ENCODE measurements at regions not wholly inside any gene's neighbourhood (a gene's known extent, or its start where the extent isn't known, plus 50 kb on each side); places are given as distances from the start of the nearest gene placed in this dataset.
"Not testable (repeated sequence)": the region's sequence is repeated elsewhere in the genome, so short reads cannot be mapped to it uniquely, and the experiment has no call there.

DNA sequence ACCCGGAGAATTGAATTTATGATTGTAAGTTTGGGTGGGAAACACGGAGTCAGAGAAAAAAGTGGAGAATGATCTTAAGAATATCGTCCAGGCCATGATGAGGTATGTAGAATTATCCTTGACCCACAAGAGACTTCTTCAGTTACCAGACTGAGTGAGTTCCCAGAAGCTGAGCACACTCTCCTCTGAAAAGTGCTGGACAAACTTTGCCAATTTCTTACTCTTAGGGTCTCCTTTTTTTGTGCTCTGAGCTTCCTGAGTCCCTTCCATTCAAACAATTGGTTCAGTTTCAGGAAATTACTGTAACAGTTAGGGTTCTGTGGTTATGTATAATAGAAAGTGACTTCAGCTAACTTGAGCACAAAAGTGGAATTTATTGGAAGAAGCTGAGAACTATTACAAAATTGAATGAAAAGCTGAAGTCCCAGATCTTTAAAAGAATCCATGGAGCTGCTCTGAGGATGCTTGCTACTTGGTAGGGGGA, 50.6 kb upstream of the EHBP1 start:
- no peak for DNase-seq (ENCODE audit: low read depth in 2 of 2)

DNA sequence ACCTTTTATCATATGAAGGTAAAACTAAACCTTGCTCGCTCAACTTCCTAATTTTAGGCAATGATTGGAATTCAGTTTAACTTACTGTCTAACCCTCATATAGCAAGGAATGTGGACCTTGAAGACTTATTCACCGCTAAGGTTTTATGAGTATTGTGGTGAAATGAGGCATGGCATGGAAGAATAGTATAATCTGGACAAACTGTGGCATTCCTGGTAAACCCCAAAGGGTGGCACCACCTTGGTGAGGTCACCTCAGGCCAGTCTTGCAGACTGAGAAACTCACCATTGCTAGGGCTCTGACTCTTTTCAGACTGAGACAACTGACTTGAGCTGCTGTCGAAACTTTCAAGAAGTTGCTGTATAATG, 51.1 kb upstream of the EHBP1 start:
- no peak for DNase-seq (ENCODE audit: low read depth in 2 of 2)

DNA sequence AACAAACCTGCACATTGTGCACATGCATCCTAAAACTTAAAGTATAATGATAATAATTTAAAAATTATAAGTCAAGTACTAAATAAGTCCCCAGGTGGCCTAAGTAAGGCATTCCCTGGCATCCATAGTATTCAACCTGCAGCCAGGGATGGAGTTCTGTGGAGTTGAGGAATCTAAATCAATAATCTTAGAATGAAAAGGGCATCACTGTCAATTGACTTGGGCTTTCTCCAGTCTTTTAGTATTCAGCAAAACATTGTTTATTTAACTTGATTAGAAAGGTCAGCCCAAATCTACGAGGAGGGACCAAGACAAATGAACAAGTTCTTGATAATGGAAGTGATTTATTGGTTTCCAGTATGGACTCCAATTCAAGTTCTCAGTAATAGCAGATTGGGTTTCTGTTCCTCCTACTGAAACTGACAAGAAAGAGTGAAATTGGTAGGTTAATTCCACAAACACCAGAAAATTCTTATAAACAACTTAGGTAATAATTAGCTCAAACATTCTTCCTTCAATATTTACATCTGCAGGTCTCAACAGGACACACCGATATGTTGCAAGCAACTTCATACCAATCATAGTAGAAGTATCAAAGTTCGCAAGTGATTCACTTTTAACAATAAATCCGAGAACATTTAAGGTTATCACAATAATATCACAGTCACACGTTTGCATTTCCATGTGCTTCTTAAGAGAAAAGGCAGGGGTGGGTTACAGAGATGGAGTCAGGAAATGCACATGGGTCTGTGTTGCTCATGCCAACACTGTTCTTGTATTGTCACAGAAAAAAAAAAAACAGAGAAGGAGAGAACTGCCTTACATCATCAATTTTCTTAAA, 51.7 kb upstream of the EHBP1 start:
- no peak for DNase-seq (ENCODE audit: low read depth in 2 of 2)

DNA sequence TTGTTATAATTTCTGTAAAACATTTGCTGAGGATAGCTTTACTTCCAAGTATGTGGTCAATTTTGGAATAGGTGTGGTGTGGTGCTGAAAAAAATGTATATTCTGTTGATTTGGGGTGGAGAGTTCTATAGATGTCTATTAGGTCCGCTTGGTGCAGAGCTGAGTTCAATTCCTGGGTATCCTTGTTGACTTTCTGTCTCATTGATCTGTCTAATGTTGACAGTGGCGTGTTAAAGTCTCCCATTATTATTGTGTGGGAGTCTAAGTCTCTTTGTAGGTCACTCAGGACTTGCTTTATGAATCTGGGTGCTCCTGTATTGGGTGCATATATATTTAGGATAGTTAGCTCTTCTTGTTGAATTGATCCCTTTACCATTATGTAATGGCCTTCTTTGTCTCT, 56.4 kb upstream of the EHBP1 start:
- not testable (repeated sequence) for DNase-seq (ENCODE audit: low read depth in 2 of 2)

DNA sequence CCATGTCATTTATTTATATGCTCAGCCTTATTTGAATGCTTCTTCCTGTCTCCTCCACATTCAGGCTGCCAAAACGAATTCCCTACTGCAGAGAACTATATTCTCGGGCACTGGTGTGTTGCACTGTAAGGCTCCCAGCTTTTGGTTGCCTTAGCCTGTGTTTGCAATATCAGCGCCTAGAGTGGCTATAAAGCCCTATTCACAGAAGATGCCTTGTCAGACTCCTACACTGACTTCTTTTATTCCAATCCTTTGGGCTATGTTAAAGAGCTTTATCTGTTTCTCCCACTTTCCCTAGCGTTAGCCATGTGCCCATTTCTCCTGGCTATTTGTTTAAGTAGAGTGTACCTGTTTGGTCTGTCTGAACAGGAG, 62.4 kb upstream of the EHBP1 start:
- DNase-seq (ENCODE audit: low read depth in 2 of 2): no peak

DNA sequence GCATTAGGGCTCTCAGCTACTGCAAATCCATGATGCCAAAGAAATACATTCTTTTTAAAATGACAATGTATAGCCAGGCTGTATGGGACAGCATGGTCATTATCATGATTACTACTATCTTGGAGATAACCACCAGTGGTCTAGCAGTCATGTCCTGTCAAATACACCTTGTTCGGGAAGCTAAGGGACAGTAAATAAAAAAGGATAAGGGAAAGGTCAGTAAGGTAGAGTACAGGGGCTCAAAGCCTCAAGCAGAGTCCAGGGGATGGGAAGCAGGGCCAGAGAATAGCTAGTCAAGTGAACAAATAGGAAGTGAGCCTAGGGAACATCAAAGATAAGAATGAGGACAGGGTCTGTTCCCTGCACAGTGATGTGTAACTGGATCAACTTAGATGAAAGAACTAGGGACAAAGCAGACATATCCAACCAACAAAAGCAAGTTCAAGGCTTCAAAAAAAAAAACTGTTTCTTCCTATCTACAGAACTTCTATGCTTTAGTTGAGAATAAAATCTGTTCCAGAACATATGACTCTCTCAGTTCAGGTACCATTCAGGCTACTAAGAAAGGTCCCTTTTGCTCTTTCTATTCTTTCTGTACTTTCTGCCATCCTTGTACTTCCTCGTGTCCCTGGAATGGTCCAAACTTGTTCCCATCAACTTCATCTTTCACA, 62.9 kb upstream of the EHBP1 start:
- DNase-seq (ENCODE audit: low read depth in 2 of 2): no peak

DNA sequence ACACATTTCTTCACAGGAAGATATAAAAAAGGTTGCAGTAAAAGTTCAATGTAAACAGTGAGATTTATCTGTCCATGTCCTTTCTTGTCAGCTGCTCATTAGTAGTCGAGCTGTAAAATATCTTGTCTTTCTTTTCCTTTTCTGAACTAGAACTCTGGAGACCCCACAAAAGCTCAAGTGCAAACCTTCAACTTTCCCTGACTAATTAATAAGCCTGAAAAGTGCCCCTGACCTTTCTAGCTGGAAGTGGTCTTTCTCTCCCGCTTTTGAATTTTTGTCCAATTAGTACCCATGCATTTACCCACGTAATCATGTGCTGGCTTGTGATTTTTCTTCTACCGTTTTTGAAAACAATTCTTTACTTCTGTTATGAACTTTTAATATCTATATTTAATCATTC, 63.6 kb upstream of the EHBP1 start:
- no peak for DNase-seq (ENCODE audit: low read depth in 2 of 2)

DNA sequence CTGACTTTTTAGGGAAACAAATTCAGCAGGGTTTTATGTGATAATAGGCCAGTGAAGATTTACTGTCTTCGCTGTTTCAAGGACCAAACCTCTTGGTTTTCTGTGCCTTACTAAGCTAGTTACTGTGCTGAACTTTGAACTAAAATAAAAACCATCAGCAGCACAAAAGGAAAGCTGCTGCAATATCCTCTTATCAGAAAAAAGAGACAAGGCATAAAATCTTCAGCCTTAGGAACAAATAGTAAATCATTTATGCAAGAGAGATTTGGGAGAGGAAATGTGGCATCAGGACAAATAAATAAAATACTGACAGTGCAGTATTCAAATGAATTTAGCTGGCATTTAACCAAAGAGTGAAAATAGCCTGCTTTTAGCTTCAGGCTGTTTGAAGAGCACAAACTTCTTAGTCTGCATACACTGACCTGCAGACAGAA, 64.1 kb upstream of the EHBP1 start:
- DNase-seq (ENCODE audit: low read depth in 2 of 2): no peak

DNA sequence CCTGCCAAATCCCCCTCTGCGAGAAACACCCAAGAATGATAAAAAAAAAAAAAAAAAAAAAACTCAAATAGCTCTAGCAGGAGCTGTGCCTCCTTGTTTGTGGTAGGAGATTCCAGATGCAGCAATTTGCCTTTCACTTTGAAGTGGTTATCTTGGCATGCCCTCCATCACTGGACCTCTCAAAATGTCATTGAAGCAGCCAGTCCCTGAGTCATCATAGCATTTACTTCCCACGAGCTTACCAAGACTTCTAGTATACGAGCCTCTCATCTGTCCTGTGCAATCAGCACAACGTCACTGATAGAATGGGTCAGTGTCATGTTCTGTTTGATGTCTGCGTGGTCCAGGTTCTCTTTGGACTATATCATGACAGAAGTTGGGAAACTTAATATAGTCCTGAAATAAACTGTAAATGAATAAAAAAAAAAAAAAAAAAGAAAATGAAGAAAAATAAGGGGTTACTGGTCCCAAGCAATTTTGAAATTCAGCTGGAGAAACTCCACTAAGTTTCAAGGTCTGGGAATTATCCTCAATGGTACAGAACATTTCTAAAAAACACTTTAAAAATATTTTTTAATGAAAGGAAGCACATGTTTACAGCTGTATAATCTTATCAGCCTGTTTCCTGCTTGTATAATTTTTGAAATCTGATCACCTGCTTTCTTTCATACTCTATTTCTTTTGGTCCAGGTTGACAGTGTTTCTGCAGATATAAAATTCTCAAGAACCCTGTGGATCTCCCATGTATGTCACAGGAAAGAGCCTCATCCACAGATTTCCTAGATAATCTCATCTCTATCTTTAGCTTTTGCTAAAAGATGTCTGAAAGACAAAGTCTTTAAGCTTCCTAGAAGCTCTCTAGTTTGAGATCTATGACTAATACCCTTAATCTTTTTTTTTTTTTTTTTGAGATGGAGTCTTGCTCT, 74.1 kb upstream of the EHBP1 start:
- DNase-seq (ENCODE audit: low read depth in 2 of 2): no peak

DNA sequence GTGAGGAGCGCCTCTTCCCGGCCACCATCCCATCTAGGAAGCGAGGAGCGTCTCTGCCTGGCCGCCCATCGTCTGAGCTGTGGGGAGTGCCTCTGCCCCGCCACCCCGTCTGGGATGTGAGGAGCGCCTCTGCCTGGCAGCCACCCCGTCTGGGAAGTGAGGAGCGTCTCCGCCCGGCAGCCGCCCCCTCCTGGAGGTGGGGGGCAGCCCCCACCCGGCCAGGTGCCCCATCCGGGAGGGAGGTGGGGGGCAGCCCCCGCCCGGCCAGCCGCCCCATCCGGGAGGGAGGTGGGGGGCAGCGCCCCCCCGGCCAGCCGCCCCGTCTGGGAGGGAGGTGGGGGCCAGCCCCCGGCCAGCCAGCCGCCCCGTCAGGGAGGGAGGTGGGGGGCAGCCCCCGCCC, 75.3 kb upstream of the EHBP1 start:
- DNase-seq (ENCODE audit: low read depth in 2 of 2): not testable (repeated sequence)

DNA sequence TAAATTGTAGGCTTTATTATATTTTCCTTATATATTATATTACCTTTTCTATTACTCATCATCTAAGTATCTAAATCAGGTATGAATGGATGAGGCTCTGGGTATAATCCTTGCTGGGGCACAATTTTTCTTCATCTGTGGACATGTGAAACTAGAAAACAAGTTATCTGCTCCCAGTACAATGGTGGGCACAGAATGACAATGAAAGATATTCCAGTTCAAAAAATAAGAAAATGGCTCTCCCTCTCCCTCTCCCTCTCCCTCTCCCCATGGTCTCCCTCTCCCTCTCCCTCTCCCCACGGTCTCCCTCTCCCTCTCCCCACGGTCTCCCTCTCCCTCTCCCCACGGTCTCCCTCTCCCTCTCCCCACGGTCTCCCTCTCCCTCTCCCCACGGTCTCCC, 76.2 kb upstream of the EHBP1 start:
- not testable (repeated sequence) for DNase-seq (ENCODE audit: low read depth in 2 of 2)

DNA sequence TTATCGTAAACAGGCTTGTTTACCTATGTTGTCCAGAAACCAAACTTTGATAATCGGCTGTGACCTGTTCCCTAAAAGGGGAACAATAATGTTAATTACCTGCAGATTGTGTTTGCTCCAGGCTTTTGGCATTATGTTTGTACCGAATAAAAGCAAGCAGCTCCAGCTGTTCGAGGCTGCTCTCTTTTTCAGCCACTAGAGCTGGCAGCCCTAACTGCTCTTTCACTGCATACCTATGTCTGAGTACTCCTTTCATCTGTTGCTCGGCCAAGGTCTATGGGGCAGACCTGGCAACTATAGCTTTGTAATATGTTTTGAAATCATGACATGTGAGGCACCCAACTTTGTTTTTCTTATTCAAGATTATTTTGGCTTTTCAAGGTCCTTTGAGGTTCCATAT, 77.8 kb upstream of the EHBP1 start:
- no peak for DNase-seq (ENCODE audit: low read depth in 2 of 2)

DNA sequence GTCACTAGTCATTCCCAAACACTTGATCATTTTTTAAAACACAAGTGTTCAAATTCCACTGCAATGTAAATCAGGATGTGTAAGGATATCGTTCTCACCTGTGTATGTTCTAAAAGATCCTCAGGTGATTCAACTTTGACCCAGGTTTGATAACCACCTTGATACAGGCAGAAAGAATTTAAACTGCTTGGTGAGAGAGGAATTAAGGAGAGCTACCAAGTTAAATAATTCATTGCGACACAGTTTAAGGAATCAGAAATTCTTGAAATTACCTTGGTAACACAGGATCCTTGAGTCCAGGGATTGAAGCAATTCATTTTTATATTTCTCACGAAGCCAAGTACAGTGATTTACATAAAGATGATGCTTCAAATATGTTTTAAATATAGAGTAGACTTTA, 80.7 kb upstream of the EHBP1 start:
- no peak for DNase-seq (ENCODE audit: low read depth in 2 of 2)

DNA sequence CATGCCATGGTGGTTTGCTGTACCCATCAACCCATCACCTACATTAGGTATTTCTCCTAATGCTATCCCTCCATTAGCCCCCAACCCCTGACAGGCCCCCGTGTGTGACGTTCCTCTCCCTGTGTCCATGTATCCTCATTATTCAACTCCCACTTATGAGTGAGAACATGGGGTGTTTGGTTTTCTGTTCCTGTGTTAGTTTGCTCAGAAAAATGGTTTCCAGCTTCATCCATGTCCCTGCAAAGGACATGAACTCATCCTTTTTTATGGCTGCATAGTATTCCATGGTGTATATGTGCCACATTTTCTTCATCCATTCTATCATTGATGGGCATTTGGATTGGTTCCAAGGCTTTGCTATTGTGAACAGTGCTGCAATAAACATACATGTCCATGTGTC, 89.0 kb upstream of the EHBP1 start:
- not testable (repeated sequence) for DNase-seq (ENCODE audit: low read depth in 2 of 2)

DNA sequence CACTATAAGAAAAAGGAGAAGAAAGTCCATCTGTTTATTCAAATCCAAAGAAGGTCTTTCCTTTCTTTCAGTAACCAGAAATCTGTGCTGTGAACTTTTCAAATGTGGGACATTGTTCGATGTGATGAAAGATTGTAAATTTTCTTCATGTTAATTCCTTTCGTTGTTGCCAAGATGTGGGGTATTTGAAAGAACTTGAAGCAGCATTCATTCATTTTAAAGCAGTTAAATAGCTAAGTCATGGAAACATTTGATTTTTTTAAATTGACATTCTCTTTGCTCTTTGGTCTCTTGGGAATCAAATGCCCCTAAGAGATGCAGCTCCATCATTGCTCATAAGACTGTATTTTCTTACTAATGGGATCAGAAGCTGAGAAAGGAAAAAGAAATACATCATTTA, 93.7 kb upstream of the EHBP1 start:
- no peak for DNase-seq (ENCODE audit: low read depth in 2 of 2)

DNA sequence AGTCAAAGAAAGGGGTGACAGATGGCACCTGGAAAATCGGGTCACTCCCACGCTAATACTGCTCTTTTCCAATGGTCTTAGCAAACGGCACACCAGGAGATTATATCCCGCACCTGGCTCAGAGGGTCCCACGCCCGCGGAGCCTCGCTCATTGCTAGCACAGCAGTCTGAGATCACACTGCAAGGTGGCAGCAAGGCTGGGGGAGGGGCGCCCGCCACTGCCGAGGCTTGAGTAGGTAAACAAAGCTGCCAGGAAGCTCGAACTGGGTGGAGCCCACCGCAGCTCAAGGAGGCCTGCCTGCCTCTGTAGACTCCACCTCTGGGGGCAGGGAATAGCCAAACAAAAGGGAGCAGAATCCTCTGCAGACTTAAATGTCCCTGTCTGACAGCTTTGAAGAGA, 99.5 kb upstream of the TMEM17 start:
- DNase-seq (ENCODE audit: low read depth in 2 of 2): not testable (repeated sequence)

DNA sequence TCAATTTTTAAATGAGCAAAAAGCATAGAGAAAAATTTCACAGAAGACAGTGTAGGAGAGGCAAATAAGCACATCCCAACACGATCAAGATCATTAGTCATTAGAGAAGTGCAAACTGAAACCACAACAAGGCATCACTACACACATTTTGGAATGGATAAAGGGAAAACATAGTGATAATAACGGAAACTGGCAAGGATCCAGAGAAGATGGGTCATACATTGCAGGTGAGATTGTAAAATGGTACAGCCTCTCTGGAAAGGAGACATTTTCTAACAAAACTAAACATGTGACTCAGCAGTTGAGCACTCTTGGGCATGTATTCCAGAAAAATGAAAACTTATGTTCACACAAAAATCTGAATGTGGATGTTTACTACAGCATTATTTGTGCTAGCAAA, 98.3 kb upstream of the TMEM17 start:
- no peak for DNase-seq (ENCODE audit: low read depth in 2 of 2)

DNA sequence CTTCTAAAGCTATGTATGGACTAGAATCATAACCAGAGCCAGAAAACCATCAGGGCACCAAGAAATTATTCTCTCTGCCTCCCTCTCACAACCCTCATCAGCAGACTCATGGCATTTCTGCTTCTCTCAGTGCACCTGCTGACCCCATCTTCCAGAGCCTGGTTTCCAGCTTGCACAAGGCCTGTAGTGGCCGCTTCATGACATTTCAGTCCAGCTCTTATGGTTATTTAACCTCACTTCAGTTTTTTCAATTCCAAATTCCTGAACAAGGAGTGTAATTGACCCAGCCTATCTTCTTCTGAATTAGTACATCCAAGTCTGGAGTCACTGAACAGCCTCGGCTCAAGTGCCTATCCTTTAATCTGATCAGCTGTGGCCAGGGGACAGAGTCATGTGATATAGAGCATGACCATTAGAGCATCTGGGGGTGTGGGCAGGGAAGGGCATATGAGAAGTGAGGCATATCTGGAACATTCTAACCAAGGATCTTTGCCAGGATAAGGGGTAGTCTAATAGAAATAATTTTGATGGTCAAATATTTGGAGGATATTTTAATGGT, 97.2 kb upstream of the TMEM17 start:
- DNase-seq (ENCODE audit: low read depth in 2 of 2): no peak

DNA sequence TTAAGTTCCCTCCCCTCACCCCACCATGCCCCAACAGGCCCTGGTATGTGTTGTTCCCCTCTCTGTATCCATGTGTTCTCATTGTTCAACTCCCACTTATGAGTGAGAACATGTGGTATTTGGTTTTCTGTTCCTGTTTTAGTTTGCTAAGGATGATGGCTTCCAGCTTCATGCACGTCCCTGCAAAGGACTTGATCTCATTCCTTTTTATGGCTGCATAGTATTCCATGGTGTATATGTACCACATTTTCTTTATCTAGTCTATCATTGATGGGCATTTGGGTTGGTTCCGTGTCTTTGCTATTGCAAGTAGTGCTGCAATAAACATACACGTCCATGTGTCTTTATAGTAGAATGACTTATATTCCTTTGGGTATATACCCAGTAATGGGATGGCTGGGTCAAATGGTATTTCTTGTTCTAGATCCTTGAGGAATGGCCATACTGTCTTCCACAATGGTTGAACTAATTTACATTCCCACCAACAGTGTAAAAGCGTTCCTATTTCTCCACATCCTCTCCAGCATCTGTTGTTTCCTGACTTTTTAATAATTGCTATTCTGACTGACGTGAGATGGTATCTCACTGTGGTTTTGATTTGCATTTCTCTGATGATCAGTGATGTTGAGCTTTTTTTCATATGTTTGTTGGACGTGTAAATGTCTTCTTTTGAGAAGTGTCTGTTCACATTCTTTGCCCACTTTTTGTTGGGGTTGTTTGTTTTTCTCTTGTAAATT, 93.8 kb upstream of the TMEM17 start:
- DNase-seq (ENCODE audit: low read depth in 2 of 2): not testable (repeated sequence)

DNA sequence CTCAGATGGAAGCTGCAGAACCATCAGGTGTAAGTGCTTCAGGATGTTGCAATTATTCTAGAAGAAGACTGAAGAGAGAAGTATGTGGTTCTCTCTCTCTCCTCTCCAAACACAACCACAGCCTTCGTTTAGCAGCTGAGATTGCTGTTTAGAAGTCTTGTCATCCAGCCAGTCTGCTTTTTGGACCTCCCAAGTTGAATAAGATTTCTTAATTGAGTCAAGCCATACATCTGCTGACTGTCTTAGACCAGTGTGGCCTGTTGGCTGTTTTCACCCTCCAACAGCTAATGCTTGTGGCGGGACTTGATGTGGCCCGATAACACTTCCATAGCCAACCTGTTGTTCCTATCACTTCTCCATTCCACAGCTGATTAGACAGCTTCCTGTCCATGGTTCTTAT, 91.3 kb upstream of the TMEM17 start:
- DNase-seq (ENCODE audit: low read depth in 2 of 2): no peak

All from stimulated activated CD8-positive, alpha-beta memory T cell treated with anti-CD3 and anti-CD28 coated beads, Interleukin-15, amount 100 ng/mL, for 48 hours (primary cell).